NOMO-1 (cell line): ENCODE measurements at regions not wholly inside any gene's neighbourhood (a gene's known extent, or its start where the extent isn't known, plus 50 kb on each side); places are given as distances from the start of the nearest gene placed in this dataset.

Experiments
- DNase-seq, 2 experiments: peaks; one replicate each; lab custom pipeline; 2025; ENCODE audit not compliant: unreplicated experiment in 2 of 2; lab: John Stamatoyannopoulos, UW

- no peak for DNase-seq
Observed at GRCh38 chr4:3654036-3654807, 112.0 kb upstream of the ADRA2C start.

GRCh38 chr4:3652586-3652985 is 113.6 kb upstream of the ADRA2C start:
- DNase-seq: no peak

GRCh38 chr4:3651267-3651845 is 114.8 kb upstream of the ADRA2C start:
- DNase-seq: no peak

- peak in 1 of 2 experiments; percentile 12 for DNase-seq
Observed at GRCh38 chr4:3649491-3649890, 116.7 kb upstream of the ADRA2C start.

GRCh38 chr4:3648731-3649130 is 116.5 kb upstream of the LRPAP1 start:
- DNase-seq: no peak

- no peak for DNase-seq
Observed at GRCh38 chr4:3648195-3648594, 116.0 kb upstream of the LRPAP1 start.

- no peak for DNase-seq
Observed at GRCh38 chr4:3647421-3647820, 115.2 kb upstream of the LRPAP1 start.

GRCh38 chr4:3645711-3646679 is 113.8 kb upstream of the LRPAP1 start:
- no peak for DNase-seq

GRCh38 chr4:3644849-3645627 is 112.8 kb upstream of the LRPAP1 start:
- peak; percentile 44 to 61 for DNase-seq

GRCh38 chr4:3643518-3644433 is 111.6 kb upstream of the LRPAP1 start:
- no peak for DNase-seq

GRCh38 chr4:3642806-3643517 is 110.7 kb upstream of the LRPAP1 start:
- no peak for DNase-seq

- DNase-seq: no peak
Observed at GRCh38 chr4:3642056-3642630, 109.9 kb upstream of the LRPAP1 start.

- no peak for DNase-seq
Observed at GRCh38 chr4:3641501-3641900, 109.3 kb upstream of the LRPAP1 start.

- DNase-seq: no peak
Observed at GRCh38 chr4:3640587-3640962, 108.4 kb upstream of the LRPAP1 start.

GRCh38 chr4:3639613-3640586 is 107.7 kb upstream of the LRPAP1 start:
- no peak for DNase-seq

- peak; percentile 12 to 55 for DNase-seq
Observed at GRCh38 chr4:3638080-3638795, 106.0 kb upstream of the LRPAP1 start.
